ENCODE measurements at regions not wholly inside any gene's neighbourhood (a gene's known extent, or its start where the extent isn't known, plus 50 kb on each side); places are given as distances from the start of the nearest gene placed in this dataset.

- no peak for DNase-seq (ENCODE audit: low spot score)
These were observed 321.4 kb downstream of the HAPSTR1 start for GRCh38 chr16:9412915-9413264.

DNA sequence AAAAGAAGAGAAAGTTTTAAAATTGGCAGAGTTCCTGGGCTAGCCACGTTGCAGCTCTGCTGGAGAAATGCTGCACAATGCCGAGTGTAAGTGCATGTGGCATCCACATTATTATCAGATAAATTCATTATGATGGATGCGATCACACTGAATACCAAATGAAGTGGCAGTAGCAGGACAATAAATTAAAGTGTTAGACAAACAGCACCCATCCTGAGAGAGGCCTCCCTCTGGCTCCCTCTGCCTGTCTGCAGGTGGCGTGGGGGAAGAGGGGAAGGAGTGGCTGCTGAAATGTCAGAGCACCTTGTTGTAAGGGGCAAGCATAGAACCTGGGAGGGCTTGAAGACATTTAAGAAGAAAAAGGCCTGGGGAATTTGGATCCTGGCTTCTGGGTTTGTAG, 324.1 kb downstream of the HAPSTR1 start:
- no peak for DNase-seq (ENCODE audit: low spot score)

DNA sequence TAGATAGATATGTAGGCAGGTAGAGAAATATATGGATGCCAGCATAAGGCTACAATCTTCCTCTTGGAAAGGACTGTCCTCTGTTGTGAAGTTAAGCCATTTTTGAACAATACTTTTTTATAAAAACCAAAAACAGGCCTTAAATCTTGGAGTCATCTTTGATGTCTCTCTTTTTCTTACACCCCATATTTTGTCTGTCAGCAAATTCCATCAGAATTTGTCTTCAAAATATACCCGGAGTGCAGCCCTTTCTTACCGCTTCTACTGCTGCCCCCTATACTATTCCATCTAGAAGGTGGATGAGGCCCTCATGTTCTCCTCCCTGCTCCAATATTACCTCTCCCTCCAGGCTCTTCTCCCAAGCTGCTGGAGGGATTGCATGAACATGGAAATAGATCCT, 326.5 kb downstream of the HAPSTR1 start:
- no peak for DNase-seq (ENCODE audit: low spot score)

DNA sequence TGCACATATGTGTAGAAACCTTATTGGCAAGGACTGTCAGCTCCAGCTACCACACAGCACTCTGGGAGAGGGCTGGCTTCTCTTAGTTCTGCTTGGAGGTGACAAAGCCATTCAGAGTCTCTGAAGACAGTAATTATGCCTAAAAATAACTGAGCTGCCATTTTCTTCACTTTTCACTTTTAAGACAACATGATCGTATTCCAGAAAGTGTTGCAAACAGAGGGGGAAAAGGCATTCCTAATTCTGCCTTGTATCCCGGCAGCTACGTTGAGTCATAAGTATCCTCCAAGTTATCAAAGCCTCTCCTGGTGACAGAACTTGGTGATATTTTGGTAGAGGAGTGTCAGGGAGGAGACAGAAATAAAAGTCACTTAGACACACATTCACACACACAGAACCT, 327.7 kb downstream of the HAPSTR1 start:
- no peak for DNase-seq (ENCODE audit: low spot score)

DNA sequence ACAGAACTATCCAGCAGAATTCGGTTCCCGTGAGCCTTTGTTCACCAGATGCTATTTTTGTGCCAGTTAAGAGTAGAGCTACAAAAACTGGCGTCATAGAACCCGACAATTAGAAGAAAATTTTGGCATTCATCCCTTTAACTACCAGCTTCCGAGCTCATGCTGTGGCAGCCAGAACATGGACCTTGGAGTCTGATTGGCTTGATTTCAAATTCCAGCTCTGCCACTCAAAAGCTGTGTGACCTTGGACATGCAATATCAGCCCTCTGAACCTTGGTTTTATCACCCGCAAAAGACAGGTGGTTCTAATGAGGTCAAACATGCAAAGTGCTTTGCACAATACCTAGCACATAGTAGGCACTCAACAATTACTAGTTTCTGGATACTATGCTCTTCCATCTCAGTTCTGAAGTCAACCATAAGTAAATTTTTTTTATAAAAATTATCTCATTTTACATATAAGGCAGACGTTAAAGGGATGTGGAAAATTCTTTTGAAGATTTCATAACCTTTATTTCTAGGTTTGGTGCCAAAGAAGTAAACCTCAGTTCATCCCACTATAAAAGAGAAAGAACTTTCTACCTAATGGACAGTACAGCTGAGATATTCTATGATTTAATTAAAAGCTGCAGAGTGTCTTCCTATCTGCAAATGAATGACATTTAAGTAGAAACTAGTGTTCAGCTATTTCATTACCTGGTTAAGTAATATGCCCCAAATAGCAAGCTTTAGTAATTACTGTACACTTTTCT, 331.5 kb downstream of the HAPSTR1 start:
- no peak for DNase-seq (ENCODE audit: low spot score)

DNA sequence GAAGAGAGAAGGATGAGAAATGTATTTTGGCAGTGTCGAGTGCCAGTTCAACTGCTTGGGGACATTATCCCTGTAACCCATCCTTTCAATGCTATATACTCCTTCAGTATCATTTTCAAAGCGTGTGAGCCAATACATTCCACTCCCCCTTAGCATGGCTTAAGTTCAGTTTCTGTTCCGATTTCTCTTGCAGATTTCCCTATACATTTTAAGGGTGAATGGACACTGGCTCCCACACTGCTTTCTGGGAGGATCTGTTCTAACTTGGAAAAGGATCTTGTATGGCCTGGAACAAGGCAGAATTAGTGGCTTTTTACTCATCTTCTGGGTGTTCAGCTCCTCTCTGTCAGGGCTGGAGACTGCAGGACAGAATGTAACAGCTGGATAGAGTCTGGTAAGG, 333.8 kb downstream of the HAPSTR1 start:
- no peak for DNase-seq (ENCODE audit: low spot score)

- DNase-seq (ENCODE audit: low spot score), result no peak
These were observed 337.0 kb downstream of the HAPSTR1 start for GRCh38 chr16:9428355-9429005.

- no peak for DNase-seq (ENCODE audit: low spot score)
These were observed 338.3 kb downstream of the HAPSTR1 start for GRCh38 chr16:9429646-9430330.

GRCh38 chr16:9434659-9435058, 343.2 kb downstream of the HAPSTR1 start:
- no peak for DNase-seq (ENCODE audit: low spot score)

- DNase-seq (ENCODE audit: low spot score), result no peak
These were observed 344.7 kb downstream of the HAPSTR1 start for GRCh38 chr16:9436175-9436574.

GRCh38 chr16:9437115-9437514, 345.7 kb downstream of the HAPSTR1 start:
- DNase-seq (ENCODE audit: low spot score), result peak; percentile 14

GRCh38 chr16:9438991-9439390, 347.5 kb downstream of the HAPSTR1 start:
- DNase-seq (ENCODE audit: low spot score), result no peak

GRCh38 chr16:9441012-9441411, 349.6 kb downstream of the HAPSTR1 start:
- no peak for DNase-seq (ENCODE audit: low spot score)

DNA sequence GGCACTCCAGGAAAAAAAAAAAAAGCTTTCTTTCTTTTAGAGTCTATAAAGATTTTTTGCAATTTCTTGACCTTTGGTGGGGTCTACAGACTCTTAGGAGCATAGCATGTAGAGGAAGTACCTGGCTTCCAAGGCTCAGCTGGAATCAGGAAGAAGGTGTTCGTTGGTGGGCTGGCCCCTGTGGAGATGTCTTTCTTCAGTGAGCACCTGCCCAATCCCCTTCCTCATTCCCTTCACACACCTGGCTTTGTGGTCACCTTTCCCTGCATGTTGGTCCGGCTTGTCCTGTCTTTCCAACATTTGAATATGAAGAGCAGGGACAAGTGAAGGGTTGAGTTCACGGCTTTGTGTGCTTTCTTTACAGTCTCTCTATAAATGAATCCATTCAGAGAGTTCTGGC, 352.4 kb downstream of the HAPSTR1 start:
- DNase-seq (ENCODE audit: low spot score), result no peak

GRCh38 chr16:9446471-9447194, 355.2 kb downstream of the HAPSTR1 start:
- DNase-seq (ENCODE audit: low spot score), result peak; percentile 8

GRCh38 chr16:9447195-9447551, 355.7 kb downstream of the HAPSTR1 start:
- DNase-seq (ENCODE audit: low spot score), result no peak

GRCh38 chr16:9447699-9448098, 356.3 kb downstream of the HAPSTR1 start:
- DNase-seq (ENCODE audit: low spot score), result no peak

DNA sequence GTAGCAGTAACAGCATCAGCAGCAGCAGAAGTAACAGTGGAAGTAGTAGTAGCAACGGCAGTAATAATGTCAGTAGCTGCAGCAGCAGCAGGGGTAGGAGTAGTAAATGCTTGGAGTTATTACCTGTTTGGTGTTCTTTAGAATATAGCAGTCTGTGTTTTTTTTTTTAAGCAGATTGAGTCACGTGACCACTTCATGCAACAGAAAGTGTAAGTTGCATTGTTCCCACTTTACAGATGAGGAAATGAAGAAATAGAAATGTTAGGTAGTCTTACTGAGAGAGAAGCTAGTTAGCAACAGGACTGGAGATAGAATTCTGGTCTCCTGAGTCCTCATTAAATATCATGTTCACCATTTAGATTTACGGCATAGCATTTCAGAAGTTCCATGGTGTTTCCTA, 358.2 kb downstream of the HAPSTR1 start:
- DNase-seq (ENCODE audit: low spot score), result no peak

- DNase-seq (ENCODE audit: low spot score), result no peak
These were observed 365.8 kb downstream of the HAPSTR1 start for GRCh38 chr16:9457215-9457614.

GRCh38 chr16:9458816-9459215, 367.4 kb downstream of the HAPSTR1 start:
- DNase-seq (ENCODE audit: low spot score), result no peak

DNA sequence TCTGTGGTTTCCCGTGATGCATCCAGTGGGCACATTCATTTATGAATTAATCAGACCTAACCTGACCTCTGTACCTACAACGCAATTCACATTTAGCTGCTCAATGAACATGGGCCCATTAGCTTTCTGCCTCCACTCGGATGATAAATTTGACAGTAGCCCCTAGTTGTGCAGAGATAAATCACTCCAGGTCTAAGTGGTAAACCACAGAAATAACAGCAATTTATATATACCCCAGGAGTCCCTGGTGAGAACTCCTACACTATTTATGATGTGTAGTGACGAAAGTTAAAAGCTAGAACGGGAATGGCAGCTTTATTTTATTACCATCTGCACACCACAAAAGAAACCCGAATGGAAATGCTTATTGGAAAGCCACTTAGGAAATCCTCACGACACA, 371.5 kb downstream of the HAPSTR1 start:
- no peak for DNase-seq (ENCODE audit: low spot score)

- DNase-seq (ENCODE audit: low spot score), result no peak
These were observed 372.0 kb downstream of the HAPSTR1 start for GRCh38 chr16:9463461-9463860.

DNA sequence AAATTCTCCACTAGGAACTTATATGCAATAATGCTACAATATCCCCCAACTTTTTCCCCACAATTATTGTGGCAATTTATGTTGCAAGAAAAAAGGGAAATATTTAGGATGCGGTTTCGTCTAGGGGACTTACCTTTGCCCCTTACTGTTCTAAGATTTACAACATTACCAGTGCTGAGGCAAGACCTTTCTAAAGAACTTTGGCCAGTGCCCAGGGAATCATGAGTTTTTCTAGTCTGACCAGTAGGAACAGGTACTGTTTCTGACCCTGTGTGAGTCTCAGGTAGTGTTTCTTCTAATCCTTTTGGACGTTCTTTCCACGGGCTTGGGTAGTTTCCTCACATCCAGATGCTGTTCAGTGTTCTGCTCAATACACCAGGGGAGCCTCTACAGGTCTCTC, 373.7 kb downstream of the HAPSTR1 start:
- DNase-seq (ENCODE audit: low spot score), result no peak

Data from RKO (cell line).